HEK293 (cell line): ENCODE measurements at regions not wholly inside any gene's neighbourhood (a gene's known extent, or its start where the extent isn't known, plus 50 kb on each side); places are given as distances from the start of the nearest gene placed in this dataset.
A peak's percentile ranks its signal among the peaks of the same experiment; 100 is the strongest.

ENCODE experiments used
- BCL11A ChIP-seq: fragments of 450-650 bp; formaldehyde crosslinking; IDR thresholded peaks from 2 replicates; pipeline ENCODE4 v1.5.1; 2016; ENCODE audit warnings: low read depth, missing biosample characterization, missing genetic modification characterization
- BCL11B ChIP-seq: fragments of 450-650 bp; formaldehyde crosslinking; IDR thresholded peaks from 2 replicates; pipeline ENCODE4 v1.5.1; 2016; ENCODE audit warnings: low read depth, missing biosample characterization, missing genetic modification characterization
- IKZF3 ChIP-seq: fragments of 450-650 bp; IDR thresholded peaks from 2 replicates; pipeline ENCODE4 v1.5.0; 2018; ENCODE audit warnings: missing biosample characterization, mild to moderate bottlenecking, missing genetic modification characterization, moderate library complexity
- INSM2 ChIP-seq: fragments of 450-650 bp; formaldehyde crosslinking; IDR thresholded peaks from 2 replicates; pipeline ENCODE4 v1.5.1; 2016; ENCODE audit warnings: missing biosample characterization, missing genetic modification characterization
- KLF8 ChIP-seq: fragments of 450-650 bp; formaldehyde crosslinking; IDR thresholded peaks from 2 replicates; pipeline ENCODE4 v1.5.1; 2016; ENCODE audit warnings: missing biosample characterization, missing genetic modification characterization
- OSR2 ChIP-seq: fragments of 450-650 bp; formaldehyde crosslinking; IDR thresholded peaks from 2 replicates; pipeline ENCODE4 v1.5.1; 2016; ENCODE audit warnings: missing biosample characterization, missing genetic modification characterization
- PRDM1 ChIP-seq: fragments of 450-650 bp; formaldehyde crosslinking; IDR thresholded peaks from 2 replicates; pipeline ENCODE4; 2016; ENCODE audit warnings: missing biosample characterization, missing genetic modification characterization
- SCRT1 ChIP-seq: fragments of 450-650 bp; formaldehyde crosslinking; IDR thresholded peaks from 2 replicates; pipeline ENCODE4 v1.5.1; 2016; ENCODE audit warnings: missing biosample characterization, missing genetic modification characterization, borderline replicate concordance
- SP2 ChIP-seq: fragments of 450-650 bp; formaldehyde crosslinking; IDR thresholded peaks from 2 replicates; pipeline ENCODE4 v1.5.1; 2016; ENCODE audit warnings: missing biosample characterization, missing genetic modification characterization
- TRIM28 ChIP-seq: IDR thresholded peaks from 2 replicates; pipeline ENCODE4 v1.6.1; 2011; ENCODE audit warnings: low read length, control low read depth, borderline replicate concordance
- WT1 ChIP-seq: fragments of 450-650 bp; formaldehyde crosslinking; IDR thresholded peaks from 2 replicates; pipeline ENCODE4 v1.5.1; 2016; ENCODE audit warnings: missing biosample characterization, missing genetic modification characterization
- ZBTB1 ChIP-seq: fragments of 450-650 bp; formaldehyde crosslinking; IDR thresholded peaks from 2 replicates; pipeline ENCODE4 v1.5.1; 2016; ENCODE audit warnings: missing biosample characterization, missing genetic modification characterization
- ZBTB44 ChIP-seq: fragments of 450-650 bp; IDR thresholded peaks from 2 replicates; pipeline ENCODE4 v1.5.1; 2018; ENCODE audit warnings: missing biosample characterization, mild to moderate bottlenecking, missing genetic modification characterization
- ZBTB48 ChIP-seq: fragments of 450-650 bp; formaldehyde crosslinking; IDR thresholded peaks from 2 replicates; pipeline ENCODE4 v1.5.1; 2016; ENCODE audit warnings: missing biosample characterization, missing genetic modification characterization
- ZFHX2 ChIP-seq: fragments of 450-650 bp; formaldehyde crosslinking; conservative IDR thresholded peaks from 2 replicates; pipeline ENCODE4 v1.5.1; 2016; ENCODE audit warnings: missing biosample characterization, missing genetic modification characterization
- ZFP3 ChIP-seq: fragments of 450-650 bp; formaldehyde crosslinking; IDR thresholded peaks from 2 replicates; pipeline ENCODE4 v1.5.1; 2016; ENCODE audit warnings: low read depth, missing biosample characterization, missing genetic modification characterization
- ZNF132 ChIP-seq: fragments of 450-650 bp; formaldehyde crosslinking; IDR thresholded peaks from 2 replicates; pipeline ENCODE4 v1.5.1; 2017; ENCODE audit warnings: missing biosample characterization, missing genetic modification characterization, borderline replicate concordance
- ZNF133 ChIP-seq: fragments of 450-650 bp; formaldehyde crosslinking; IDR thresholded peaks from 2 replicates; pipeline ENCODE4 v1.5.1; 2016; ENCODE audit warnings: missing biosample characterization, missing genetic modification characterization
- ZNF18 ChIP-seq: fragments of 450-650 bp; formaldehyde crosslinking; IDR thresholded peaks from 2 replicates; pipeline ENCODE4 v1.5.1; 2016; ENCODE audit warnings: missing biosample characterization, missing genetic modification characterization
- ZNF214 ChIP-seq: fragments of 450-650 bp; formaldehyde crosslinking; IDR thresholded peaks from 2 replicates; pipeline ENCODE4 v1.5.1; 2017; ENCODE audit warnings: missing biosample characterization, mild to moderate bottlenecking, missing genetic modification characterization, borderline replicate concordance
- ZNF24 ChIP-seq: fragments of 450-650 bp; formaldehyde crosslinking; IDR thresholded peaks from 2 replicates; pipeline ENCODE4 v1.5.1; 2016; ENCODE audit warnings: missing biosample characterization, missing genetic modification characterization
- ZNF423 ChIP-seq: fragments of 450-650 bp; formaldehyde crosslinking; IDR thresholded peaks from 2 replicates; pipeline ENCODE4 v1.5.1; 2016; ENCODE audit warnings: missing biosample characterization, missing genetic modification characterization
- ZNF449 ChIP-seq: fragments of 450-650 bp; formaldehyde crosslinking; IDR thresholded peaks from 2 replicates; pipeline ENCODE4 v1.5.1; 2017; ENCODE audit warnings: missing biosample characterization, mild to moderate bottlenecking, missing genetic modification characterization, moderate library complexity
- ZNF501 ChIP-seq: fragments of 450-650 bp; formaldehyde crosslinking; IDR thresholded peaks from 2 replicates; pipeline ENCODE4 v1.5.1; 2016; ENCODE audit warnings: missing biosample characterization, missing genetic modification characterization
- ZNF560 ChIP-seq: fragments of 450-650 bp; formaldehyde crosslinking; IDR thresholded peaks from 2 replicates; pipeline ENCODE4 v1.5.1; 2017; ENCODE audit warnings: missing biosample characterization, missing genetic modification characterization, borderline replicate concordance
- ZNF585B ChIP-seq: fragments of 450-650 bp; formaldehyde crosslinking; IDR thresholded peaks from 2 replicates; pipeline ENCODE4 v1.5.1; 2016; ENCODE audit warnings: missing biosample characterization, missing genetic modification characterization
- ZNF654 ChIP-seq: fragments of 450-650 bp; formaldehyde crosslinking; IDR thresholded peaks from 2 replicates; pipeline ENCODE4 v1.5.1; 2016; ENCODE audit warnings: low read depth, missing biosample characterization, missing genetic modification characterization
- ZNF664 ChIP-seq: fragments of 450-650 bp; formaldehyde crosslinking; IDR thresholded peaks from 2 replicates; pipeline ENCODE4 v1.5.1; 2016; ENCODE audit warnings: missing biosample characterization, missing genetic modification characterization
- ZNF747 ChIP-seq: fragments of 450-650 bp; formaldehyde crosslinking; IDR thresholded peaks from 2 replicates; pipeline ENCODE4 v1.5.1; 2016; ENCODE audit warnings: missing biosample characterization, missing genetic modification characterization
- ZNF792 ChIP-seq: fragments of 450-650 bp; formaldehyde crosslinking; IDR thresholded peaks from 2 replicates; pipeline ENCODE4 v1.5.1; 2016; ENCODE audit warnings: missing biosample characterization, missing genetic modification characterization
- ZNF843 ChIP-seq: fragments of 450-650 bp; formaldehyde crosslinking; IDR thresholded peaks from 2 replicates; pipeline ENCODE4 v1.5.1; 2016; ENCODE audit warnings: missing biosample characterization, missing genetic modification characterization
- ZSCAN16 ChIP-seq: fragments of 450-650 bp; formaldehyde crosslinking; IDR thresholded peaks from 2 replicates; pipeline ENCODE4 v1.5.1; 2016; ENCODE audit warnings: missing biosample characterization, missing genetic modification characterization
- ZXDB ChIP-seq: fragments of 450-650 bp; formaldehyde crosslinking; IDR thresholded peaks from 2 replicates; pipeline ENCODE4 v1.5.1; 2016; ENCODE audit warnings: missing biosample characterization, missing genetic modification characterization

GRCh38 chr12:65630555-65630954 lies 193.7 kb upstream of the HMGA2 start (continued):
- peak; percentile 14; the same call in 1 of the 2 replicates for TF ChIP-seq ZBTB44 (tag by site-specific recombination)
- TF ChIP-seq ZNF585B (tag by site-specific recombination), result no peak
- TF ChIP-seq ZNF792 (tag by site-specific recombination), result no peak
- 0 out of 2 replicates have a peak, but pooled peaks have one; percentile 9 for TF ChIP-seq ZNF449
- TF ChIP-seq ZBTB48 (tag by site-specific recombination), result no peak
- no peak for TF ChIP-seq ZBTB1 (tag by site-specific recombination)
- TF ChIP-seq ZNF747 (tag by site-specific recombination), result no peak
- TF ChIP-seq ZNF24 (tag by site-specific recombination), result peak; percentile 100
- TF ChIP-seq ZNF214 (tag by site-specific recombination), result no peak
- TF ChIP-seq ZNF843, result peak; percentile 99
- TF ChIP-seq BCL11A (tag by site-specific recombination), result peak; percentile 74; the same call in 1 of the 2 replicates
- TF ChIP-seq ZNF18, result peak; percentile 86
- no peak for TF ChIP-seq ZNF132 (tag by site-specific recombination)
- 0 out of 2 replicates have a peak, but pooled peaks have one; percentile 13 for TF ChIP-seq ZNF654 (tag by site-specific recombination)
- TF ChIP-seq ZNF560 (tag by site-specific recombination), result no peak
- peak; percentile 58; the same call in 1 of the 2 replicates for TF ChIP-seq INSM2
- no peak for TF ChIP-seq ZFP3
- TF ChIP-seq ZXDB (tag by site-specific recombination), result peak; percentile 96
- TF ChIP-seq KLF8 (tag by site-specific recombination), result peak; percentile 89
- TF ChIP-seq ZNF664 (tag by site-specific recombination), result peak; percentile 88
- 0 out of 2 replicates have a peak, but pooled peaks have one; percentile 9 for TF ChIP-seq ZFHX2 (tag by site-specific recombination)
- peak; percentile 96 for TF ChIP-seq ZSCAN16
- no peak for TF ChIP-seq ZNF133
- TF ChIP-seq SP2 (tag by site-specific recombination), result no peak
- TF ChIP-seq IKZF3, result peak; percentile 90
- peak; percentile 72; the same call in 1 of the 2 replicates for TF ChIP-seq SCRT1
- peak; percentile 74; the same call in 1 of the 2 replicates for TF ChIP-seq OSR2
- peak; percentile 88 for TF ChIP-seq BCL11B (tag by site-specific recombination)
- TF ChIP-seq ZNF423 (tag by site-specific recombination), result peak; percentile 69
- TF ChIP-seq ZNF501, result peak; percentile 59; the same call in 1 of the 2 replicates
- TF ChIP-seq TRIM28, result 0 out of 2 replicates have a peak, but pooled peaks have one; percentile 25
- no peak for TF ChIP-seq PRDM1 (tag by site-specific recombination)
- TF ChIP-seq WT1 (tag by site-specific recombination), result peak; percentile 79
